HepG2 (cell line): ENCODE measurements at regions not wholly inside any gene's neighbourhood (a gene's known extent, or its start where the extent isn't known, plus 50 kb on each side); places are given as distances from the start of the nearest gene placed in this dataset.

Experiments
- ATAC-seq: fragments of 200-7000 bp; cut with Tn5 transposase; 3 replicates; pipeline ENCODE4 v1.9.1; 2020; ENCODE audit warnings: mild to moderate bottlenecking, moderate library complexity
- BruUV-seq: library from RNA; stranded (reverse); fragments of 400-500 nt; replicated peaks from 2 replicates; lab custom pipeline; 2021; lab: Mats Ljungman, UMichigan
- CTCF ChIA-PET: fragments of 300-600 bp; formaldehyde crosslinking; extraction: SDS; loops from one replicate; lab custom pipeline; 2021; ENCODE audit warnings: low total read pairs, inconsistent platforms, low intra/inter-chr PET ratio; lab: Yijun Ruan, JAX
- POLR2A ChIA-PET: fragments of 350-600 bp; sonication (Branson Sonifier 250); formaldehyde crosslinking; loops from one replicate; lab custom pipeline; 2020; ENCODE audit warnings: antibody characterized with exemption, inconsistent platforms; lab: Yijun Ruan, JAX
- DNase-seq: peaks from one replicate; pipeline ENCODE4 v3.0.0-alpha.2; 2015; ENCODE audit warnings: low spot score
- FAIRE-seq: peaks from 3 replicates; lab custom pipeline; 2011; peaks lifted over from hg19 to GRCh38; lab: Jason Lieb, UNC
- H2AFZ ChIP-seq: one replicate; pipeline ENCODE4 v1.6.1; 2011; ENCODE audit warnings: low read length, inconsistent platforms
- H3K27ac ChIP-seq: fragments of 300-600 bp; 3 replicates; pipeline ENCODE4 v1.8.0; 2011; ENCODE audit warnings: mixed run types, mild to moderate bottlenecking, mixed read lengths, low read length, inconsistent platforms; ENCODE audit not compliant: insufficient read depth; ENCODE audit errors: extremely low read length
- H3K27me3 ChIP-seq, 2 experiments: fragments of 200-600 bp in 1 of 2; 2 replicates in 1 of 2; 3 replicates in 1 of 2; pipeline versions ENCODE4 v1.6.0 to v1.8.0; 2011; ENCODE audit warnings: low read length in 2 of 2, mild to moderate bottlenecking in 2 of 2, moderate library complexity in 2 of 2, inconsistent platforms in 1 of 2; ENCODE audit not compliant: insufficient read depth in 2 of 2, control insufficient read depth in 1 of 2
- H3K36me3 ChIP-seq, 2 experiments: fragments of 200-600 bp in 1 of 2; replicated peaks in 1 of 2; 2 replicates in 1 of 2; 3 replicates in 1 of 2; pipeline versions ENCODE4 v1.5.1 to v1.8.0; 2011; ENCODE audit warnings: low read length in 2 of 2, inconsistent platforms in 1 of 2; ENCODE audit not compliant: insufficient read depth in 2 of 2, control insufficient read depth in 1 of 2
- H3K4me1 ChIP-seq: 2 replicates; pipeline ENCODE4 v1.5.1; 2012; ENCODE audit warnings: low read length, inconsistent platforms; ENCODE audit not compliant: insufficient read depth
- H3K4me2 ChIP-seq: 2 replicates; pipeline ENCODE4 v1.6.0; 2011; ENCODE audit warnings: low read depth, low read length, inconsistent platforms
- H3K4me3 ChIP-seq, 3 experiments: fragments of 200-600 bp in 1 of 3; sonication (generic), shearing (Covaris generic) in 1 of 3; replicated peaks in 1 of 3; 2 replicates each; pipeline ENCODE4 v1.5.1; 2011 to 2016; ENCODE audit warnings: low read length in 3 of 3, inconsistent platforms in 2 of 3, low read depth in 2 of 3, mild to moderate bottlenecking in 2 of 3, control low read depth in 1 of 3, mixed read lengths in 1 of 3; ENCODE audit not compliant: insufficient read depth in 1 of 3
- H3K79me2 ChIP-seq: one replicate; pipeline ENCODE4 v1.6.1; 2011; ENCODE audit warnings: low read length, inconsistent platforms; ENCODE audit not compliant: insufficient read depth
- H3K9ac ChIP-seq: 2 replicates; pipeline ENCODE4 v1.6.0; 2011; ENCODE audit warnings: mild to moderate bottlenecking, low read depth, low read length, inconsistent platforms; ENCODE audit not compliant: insufficient read depth
- H3K9me3 ChIP-seq: 2 replicates; pipeline ENCODE4 v1.5.1; 2012; ENCODE audit warnings: mild to moderate bottlenecking, low read length
- H4K20me1 ChIP-seq: 2 replicates; pipeline ENCODE4 v1.6.0; 2011; ENCODE audit warnings: inconsistent platforms, mild to moderate bottlenecking, low read length, moderate library complexity; ENCODE audit not compliant: insufficient read depth
- HOXA5 ChIP-seq: sonication (generic); formaldehyde crosslinking; IDR thresholded peaks from 2 replicates; pipeline ENCODE4 v1.4.0; 2020; ENCODE audit warnings: missing genetic modification reagents
- MTERF4 ChIP-seq: sonication (generic); formaldehyde crosslinking; IDR thresholded peaks from 2 replicates; pipeline ENCODE4 v1.8.0; 2023; ENCODE audit warnings: mild to moderate bottlenecking, missing genetic modification reagents
- NFE2 ChIP-seq: sonication (generic); formaldehyde crosslinking; IDR thresholded peaks from 2 replicates; pipeline ENCODE4 v1.4.0; 2020; ENCODE audit warnings: missing genetic modification reagents
- RFX5 ChIP-seq: IDR thresholded peaks from 2 replicates; pipeline ENCODE4 v1.6.1; 2011; ENCODE audit warnings: low read depth, low read length, improper control_type of control experiment
- ZBTB49 ChIP-seq: sonication (generic); formaldehyde crosslinking; IDR thresholded peaks from 2 replicates; pipeline ENCODE4 v1.4.0; 2020; ENCODE audit warnings: missing genetic modification reagents, borderline replicate concordance
- ZFX ChIP-seq: sonication (generic); formaldehyde crosslinking; IDR thresholded peaks from 2 replicates; pipeline ENCODE4 v1.4.0; 2020; ENCODE audit warnings: mild to moderate bottlenecking, low read depth, missing genetic modification reagents, moderate library complexity
- ZNF607 ChIP-seq: sonication (generic); formaldehyde crosslinking; IDR thresholded peaks from 2 replicates; pipeline ENCODE4 v1.5.1; 2020; ENCODE audit warnings: missing genetic modification reagents, mild to moderate bottlenecking, borderline replicate concordance
- ZNF772 ChIP-seq: sonication (generic); formaldehyde crosslinking; IDR thresholded peaks from 2 replicates; pipeline ENCODE4 v1.5.0; 2020; ENCODE audit warnings: mild to moderate bottlenecking, missing genetic modification reagents
- WGBS: methylation state at CpG from one replicate; pipeline ENCODE4 v1.1.6; 2017; ENCODE audit warnings: low lambda C conversion rate; 5-methylcytosine and 5-hydroxymethylcytosine counted together
- in situ Hi-C: cut with HindIII; loops from 2 replicates; pipeline ENCODE4 v1.10.0; 2017; ENCODE audit warnings: low pct_unique_long_range_greater_than_20kb; ENCODE audit not compliant: extremely low pct_ligation_motif_present
- intact Hi-C: fragments of 100-400 bp; cut with micrococcal nuclease; formaldehyde crosslinking; loops from one replicate; pipeline ENCODE4 v1.10.0; 2022; ENCODE audit not compliant: unreplicated experiment
- TF ChIP-seq, protein P1 (sequence below): IDR thresholded peaks from 2 replicates; pipeline ENCODE4 v1.6.1; 2016; ENCODE audit warnings: low read depth

DNA sequence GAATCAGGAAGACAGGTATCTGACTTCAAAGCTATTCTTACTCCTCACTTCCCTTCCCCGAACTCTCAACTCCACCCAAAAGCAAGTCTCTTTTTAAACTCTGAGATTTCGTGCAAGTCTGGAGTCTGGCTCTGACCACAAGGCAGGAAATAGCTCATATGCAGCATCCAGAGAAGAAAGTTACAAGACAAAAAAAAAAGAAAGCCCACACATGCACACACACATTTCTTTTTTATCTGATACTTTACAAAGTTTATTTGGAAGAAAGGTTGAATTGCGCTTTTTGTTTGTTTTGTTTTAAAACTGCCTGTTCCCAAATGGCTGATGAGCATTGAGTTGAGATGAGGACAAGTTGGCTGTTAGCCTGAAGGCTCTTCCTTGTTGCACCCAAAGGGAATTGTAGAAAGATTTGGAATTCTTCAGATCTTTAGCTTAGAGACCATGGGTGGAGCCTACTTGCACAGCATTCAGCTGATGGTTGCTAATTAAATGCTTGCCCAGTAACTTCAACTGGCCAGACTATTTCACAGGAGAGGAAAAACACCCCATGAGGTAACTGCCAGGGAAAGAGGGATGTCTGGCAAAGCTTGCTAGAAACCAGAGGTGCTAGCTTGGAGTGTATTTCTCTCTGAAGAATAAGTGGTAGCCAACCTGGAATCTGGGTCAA, 490.3 kb downstream of the TTLL7 start:
- Histone ChIP-seq H3K27ac (no peak overlapping the region), H3K36me3 (no peaks in the 10 kb centered on the region), H2AFZ (no peak overlapping the region), H3K9me3 (peaks cover 79% of the 10 kb centered on the region), H3K4me2 (no peak overlapping the region), H4K20me1 (no peaks in the 10 kb centered on the region), H3K9ac (no peak overlapping the region), H3K27me3 (no peaks in the 10 kb centered on the region), H3K4me1 (no peaks in the 10 kb centered on the region)
- DNase-seq: no peak
- FAIRE-seq: no peak
- intact Hi-C loops: no loop called here
- whole genome bisulfite sequencing: 33% methylated on average over 3 of the region's 3 CpGs
- POLR2A ChIA-PET: no interaction called here
- no peak for TF ChIP-seq MTERF4
- TF ChIP-seq RFX5: no peak
- no peak for TF ChIP-seq HOXA5 (CRISPR knock-in tag)
- no peak for TF ChIP-seq ZNF607 (CRISPR knock-in tag)
- no peak for TF ChIP-seq ZBTB49 (CRISPR knock-in tag)
- TF ChIP-seq ZNF772 (CRISPR knock-in tag): no peak
- TF ChIP-seq ZFX (CRISPR knock-in tag): no peak
- TF ChIP-seq, protein P1, sequence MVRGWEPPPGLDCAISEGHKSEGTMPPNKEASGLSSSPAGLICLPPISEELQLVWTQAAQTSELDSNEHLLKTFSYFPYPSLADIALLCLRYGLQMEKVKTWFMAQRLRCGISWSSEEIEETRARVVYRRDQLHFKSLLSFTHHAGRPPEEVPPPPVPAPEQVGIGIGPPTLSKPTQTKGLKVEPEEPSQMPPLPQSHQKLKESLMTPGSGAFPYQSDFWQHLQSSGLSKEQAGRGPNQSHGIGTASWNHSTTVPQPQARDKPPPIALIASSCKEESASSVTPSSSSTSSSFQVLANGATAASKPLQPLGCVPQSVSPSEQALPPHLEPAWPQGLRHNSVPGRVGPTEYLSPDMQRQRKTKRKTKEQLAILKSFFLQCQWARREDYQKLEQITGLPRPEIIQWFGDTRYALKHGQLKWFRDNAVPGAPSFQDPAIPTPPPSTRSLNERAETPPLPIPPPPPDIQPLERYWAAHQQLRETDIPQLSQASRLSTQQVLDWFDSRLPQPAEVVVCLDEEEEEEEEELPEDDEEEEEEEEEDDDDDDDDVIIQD (CRISPR knock-in tag): no peak
- TF ChIP-seq NFE2: no peak
- TF ChIP-seq, all 625 proteins: peak for 0
- no peak for ATAC-seq
- BruUV-seq: no TSS peak
- CTCF ChIA-PET: no interaction called here
- H3K79me2 ChIP-seq: no peaks in the 10 kb centered on the region
- in situ Hi-C loops: no loop called here
- H3K4me3 ChIP-seq: no peak overlapping the region
